GM21786 (cell line): ENCODE measurements at regions not wholly inside any gene's neighbourhood (a gene's known extent, or its start where the extent isn't known, plus 50 kb on each side); places are given as distances from the start of the nearest gene placed in this dataset.

ENCODE experiments used
- ATAC-seq: cut with Tn5 transposase; IDR thresholded peaks from one replicate; pipeline ENCODE4 v1.9.1; 2021; ENCODE audit not compliant: unreplicated experiment

GRCh38 chr12:92583910-92584309, 118.9 kb upstream of the PLEKHG7 start:
- no peak for ATAC-seq

DNA sequence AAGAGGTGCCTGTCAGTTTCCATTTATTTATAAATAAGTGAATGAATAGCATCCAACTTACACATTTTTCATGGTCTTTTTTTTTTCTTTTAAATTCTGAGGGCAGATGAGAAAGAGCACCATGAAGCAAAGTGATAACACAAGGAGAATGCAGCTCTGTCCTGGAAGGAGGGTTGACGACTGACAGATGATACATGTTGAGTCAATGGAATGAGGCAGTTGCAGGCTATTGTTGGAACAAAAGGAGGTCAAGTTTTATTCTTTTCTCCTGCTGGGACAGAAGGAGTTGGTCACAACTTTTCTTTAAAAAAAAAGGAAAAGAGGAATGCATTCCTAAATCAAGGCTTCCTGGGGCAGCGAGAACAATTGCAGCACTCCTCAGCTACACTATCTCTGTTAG, 119.9 kb upstream of the PLEKHG7 start:
- no peak for ATAC-seq

DNA sequence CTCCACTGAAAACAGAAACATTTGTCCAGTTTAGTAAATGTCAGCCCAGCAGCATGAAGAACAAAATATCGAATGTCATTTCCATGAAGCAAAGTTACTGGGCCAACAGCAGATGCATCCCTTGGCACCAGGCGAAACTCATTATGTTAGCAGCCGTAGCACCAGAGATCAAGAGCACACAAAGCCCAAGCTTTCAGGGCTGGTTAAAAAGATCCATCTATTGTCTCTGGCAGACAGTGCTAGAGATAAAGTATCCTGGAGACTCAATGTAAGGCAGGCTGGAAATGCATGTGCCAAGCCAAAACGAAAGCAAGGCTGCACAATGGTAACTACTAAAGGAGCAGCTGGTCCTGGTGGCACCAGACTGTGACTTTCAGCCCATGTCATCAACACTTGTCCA, 120.3 kb upstream of the PLEKHG7 start:
- no peak for ATAC-seq

- no peak for ATAC-seq
These were observed 121.2 kb upstream of the PLEKHG7 start for GRCh38 chr12:92581604-92582003.

GRCh38 chr12:92574911-92575570, 127.7 kb upstream of the PLEKHG7 start:
- ATAC-seq = no peak

DNA sequence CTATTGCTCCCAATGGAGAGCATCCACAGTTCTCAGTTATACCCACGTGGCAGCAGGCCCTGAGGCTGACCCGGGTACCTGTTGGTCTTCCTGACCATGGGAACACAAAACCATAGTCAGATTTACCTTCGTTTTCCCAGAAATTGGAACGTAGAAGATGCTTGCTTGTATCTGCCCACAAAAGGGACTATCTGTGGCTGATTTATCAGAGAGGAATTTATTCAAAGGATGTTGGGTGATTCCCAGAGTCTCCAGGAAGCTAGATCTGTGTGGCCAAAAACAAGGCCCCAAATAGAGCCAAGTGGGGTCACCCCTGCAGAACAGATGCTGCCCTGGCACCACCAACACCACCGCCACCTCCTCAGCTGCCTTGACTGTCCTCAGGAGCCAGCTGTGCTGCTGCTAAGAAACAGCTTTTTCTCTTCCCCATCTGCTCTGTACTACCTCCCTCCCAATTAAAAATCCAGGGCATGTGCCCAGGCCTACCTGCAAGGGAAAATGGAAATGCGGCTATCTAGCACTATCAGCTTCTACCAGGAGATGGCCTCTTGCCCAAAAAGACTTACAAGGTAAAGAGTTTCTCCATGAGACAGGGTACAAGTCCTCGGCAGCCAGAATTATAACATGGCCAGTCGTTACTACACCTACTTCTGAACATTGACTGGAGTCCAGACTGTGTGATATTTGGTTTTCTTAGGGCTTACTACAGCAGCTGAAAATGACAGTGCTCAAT, 128.6 kb upstream of the PLEKHG7 start:
- ATAC-seq = no peak

DNA sequence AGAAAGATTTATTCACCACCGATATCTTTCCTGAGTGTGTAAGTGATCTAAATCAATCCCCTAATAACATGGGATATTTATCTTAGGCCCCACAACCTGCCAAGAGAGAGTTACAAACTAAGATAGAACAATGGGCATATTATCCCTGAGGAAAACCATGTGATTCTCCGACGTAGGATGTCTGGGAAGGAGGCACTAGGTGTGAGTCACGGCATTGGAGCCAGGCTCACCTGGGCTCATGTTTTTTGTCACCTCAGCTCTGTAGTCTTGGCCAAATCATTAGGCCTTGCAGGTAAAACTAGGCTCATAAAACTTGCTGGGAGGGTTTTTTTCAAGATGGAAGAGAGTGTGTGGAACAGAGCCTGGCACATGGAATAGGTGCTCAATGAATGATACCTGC, 129.7 kb upstream of the PLEKHG7 start:
- no peak for ATAC-seq

GRCh38 chr12:92571844-92572543, 130.8 kb upstream of the PLEKHG7 start:
- ATAC-seq = no peak

GRCh38 chr12:92571169-92571568, 131.6 kb upstream of the PLEKHG7 start:
- no peak for ATAC-seq

DNA sequence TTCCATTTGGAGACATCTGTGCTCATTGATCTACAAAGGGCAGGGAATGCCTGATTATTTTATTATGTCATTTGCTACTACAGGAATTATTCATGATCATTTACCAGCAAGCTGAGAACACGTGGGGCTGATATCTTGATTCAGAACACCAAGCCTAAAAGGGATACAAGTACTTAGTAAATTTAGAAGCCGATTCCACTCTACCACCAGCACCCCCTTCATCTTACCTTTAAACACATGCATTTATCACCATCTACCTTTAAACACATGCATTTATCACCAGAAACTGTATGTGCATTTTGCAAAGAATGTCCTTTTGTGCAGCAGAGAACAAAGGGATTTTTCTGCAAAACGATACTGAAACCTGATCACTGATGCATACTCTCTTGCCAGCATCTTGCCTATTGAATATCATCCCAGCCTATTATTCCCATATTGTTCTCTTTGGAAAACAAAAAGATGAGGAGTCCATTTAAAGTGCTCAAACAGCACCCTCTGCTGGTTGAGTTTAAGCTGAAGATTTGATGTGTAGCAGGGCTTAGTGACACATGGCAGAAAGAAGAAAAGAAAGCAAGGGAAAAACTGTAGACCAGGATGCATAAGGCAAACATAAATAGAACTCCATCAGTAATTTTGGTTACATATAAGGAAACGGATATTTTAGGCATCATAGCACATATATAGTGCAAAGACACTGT, 132.6 kb upstream of the PLEKHG7 start:
- ATAC-seq = peak; percentile 90

DNA sequence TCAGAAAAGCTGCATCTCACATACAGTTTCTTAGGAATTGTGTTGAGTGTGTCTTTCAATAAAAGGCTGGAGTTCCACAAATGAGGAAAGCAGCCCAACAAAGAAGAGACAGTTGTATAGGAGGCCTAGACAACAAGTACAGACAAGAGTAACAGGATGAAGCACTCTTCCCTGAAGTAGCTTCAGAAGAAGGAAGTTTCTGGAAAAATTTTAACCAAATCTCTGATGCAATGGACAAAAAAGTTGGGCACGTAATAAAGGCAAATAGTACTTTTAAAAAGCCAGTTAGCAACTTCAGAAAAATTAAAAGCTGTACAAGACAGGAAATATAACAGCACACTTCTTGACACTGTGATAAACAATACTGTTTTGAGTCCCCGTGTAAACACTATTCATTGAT, 134.1 kb upstream of the PLEKHG7 start:
- no peak for ATAC-seq

DNA sequence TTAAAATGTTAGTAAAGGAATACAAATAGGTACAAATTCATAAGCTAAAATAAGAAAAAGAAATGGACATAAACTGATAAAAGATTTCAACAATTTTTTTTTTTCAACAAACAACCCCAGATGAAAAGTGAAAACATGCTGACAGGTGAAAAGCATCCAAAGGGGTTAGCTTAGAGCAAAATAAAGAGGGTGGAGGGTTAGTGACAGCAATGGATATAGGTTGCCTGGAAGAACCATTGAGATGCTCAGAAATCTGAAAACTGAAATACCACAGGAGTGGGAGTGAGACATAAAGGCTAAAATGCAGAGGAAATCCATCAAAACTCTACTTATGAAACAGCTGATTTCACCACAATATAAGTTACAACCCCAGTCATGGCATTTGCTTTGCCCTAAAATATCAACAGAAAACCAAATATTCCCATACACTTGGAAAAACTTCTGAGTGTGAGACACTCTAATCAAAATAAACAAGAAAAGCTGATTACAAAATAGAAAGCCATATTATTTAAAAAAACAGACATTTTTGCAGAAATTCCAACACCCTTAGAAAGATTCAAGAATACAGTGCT, 136.3 kb upstream of the PLEKHG7 start:
- no peak for ATAC-seq

DNA sequence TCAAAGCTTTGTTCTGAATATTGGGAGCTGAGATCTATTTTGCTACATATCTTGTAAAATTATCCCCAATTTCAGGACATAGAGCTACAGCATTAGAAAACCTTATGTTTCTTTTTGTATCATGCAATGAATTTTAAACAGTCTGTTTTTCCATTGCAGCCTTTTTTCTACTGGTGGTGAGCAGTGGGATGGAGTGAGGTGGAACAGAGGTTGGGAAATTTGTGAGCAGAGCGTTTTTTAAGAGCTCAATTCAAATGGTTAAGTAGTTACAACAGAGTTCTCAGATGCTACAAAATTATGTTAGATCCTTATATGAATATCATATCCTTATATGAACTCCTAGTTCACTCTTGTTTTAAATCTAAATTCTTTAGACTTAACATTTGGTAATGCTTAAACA, 139.0 kb upstream of the PLEKHG7 start:
- ATAC-seq = no peak

DNA sequence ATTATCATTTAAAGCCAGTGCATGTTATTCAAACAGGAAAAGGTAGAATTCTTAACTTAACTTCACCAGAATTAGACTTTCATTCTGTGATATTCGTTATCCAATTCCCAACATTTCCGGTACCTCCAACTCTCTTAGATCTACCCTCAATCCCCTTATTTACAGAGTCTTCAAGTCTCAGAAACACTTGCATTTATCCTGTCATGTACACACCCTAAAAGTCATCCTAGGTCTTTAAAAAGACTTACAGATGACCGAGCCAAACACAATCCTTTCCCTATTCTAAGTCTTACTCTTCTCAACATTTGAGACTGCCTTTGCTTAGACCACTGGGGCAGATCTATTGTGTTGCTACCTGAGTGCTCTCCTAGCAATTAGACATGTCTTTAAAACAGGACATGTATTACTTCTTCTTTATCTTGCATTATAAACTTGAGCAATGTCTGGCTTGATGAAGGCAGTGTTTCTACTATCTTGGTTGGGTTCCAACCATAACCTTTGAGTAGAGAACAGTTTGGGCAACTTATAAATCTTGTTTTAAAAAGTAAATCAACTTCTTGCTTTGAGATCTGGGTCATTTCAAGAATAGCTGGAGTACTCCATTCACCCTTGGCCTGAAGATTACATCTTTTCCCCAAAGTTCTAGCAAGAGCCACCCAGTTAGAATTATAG, 140.6 kb upstream of the PLEKHG7 start:
- no peak for ATAC-seq

- ATAC-seq = peak; percentile 33
These were observed 141.3 kb upstream of the PLEKHG7 start for GRCh38 chr12:92561543-92561899.

DNA sequence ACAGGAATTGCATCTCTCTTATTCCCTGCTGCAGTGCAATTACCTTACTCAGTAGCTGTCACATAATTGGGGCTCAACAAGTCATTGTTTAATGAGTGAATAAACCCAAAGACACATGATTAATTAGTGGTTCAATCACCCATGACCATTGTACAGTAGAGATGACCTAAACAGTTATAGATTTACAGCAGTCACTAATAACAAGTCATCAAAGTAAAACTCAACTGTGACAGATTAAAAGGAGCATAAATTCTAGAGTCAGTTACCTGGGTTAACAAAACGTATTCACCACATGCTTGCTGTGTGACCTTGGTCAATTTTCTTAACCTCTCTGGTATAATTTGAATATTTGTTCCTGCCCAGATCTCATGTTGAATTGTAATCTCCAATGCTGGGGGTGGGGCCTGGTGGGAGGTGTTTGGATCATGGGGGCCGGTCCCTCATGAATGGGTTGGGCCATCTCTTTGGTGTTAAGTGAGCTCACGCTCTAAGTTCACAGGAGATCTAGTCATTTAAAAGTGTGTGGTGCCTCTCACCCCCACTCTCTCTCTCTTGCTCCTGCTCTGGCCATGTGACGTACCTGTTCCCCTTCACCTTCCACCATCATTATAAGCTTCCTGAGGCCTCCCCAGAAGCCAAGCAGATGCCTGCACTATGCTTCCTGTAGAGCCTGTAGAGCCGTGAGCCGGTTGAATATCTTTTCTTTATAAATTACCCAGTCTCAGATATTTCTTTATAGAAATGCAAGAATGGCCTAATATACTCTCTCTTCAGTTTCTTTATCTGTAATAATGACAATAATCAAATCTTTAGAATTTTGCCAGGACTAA, 141.9 kb upstream of the PLEKHG7 start:
- ATAC-seq = no peak

DNA sequence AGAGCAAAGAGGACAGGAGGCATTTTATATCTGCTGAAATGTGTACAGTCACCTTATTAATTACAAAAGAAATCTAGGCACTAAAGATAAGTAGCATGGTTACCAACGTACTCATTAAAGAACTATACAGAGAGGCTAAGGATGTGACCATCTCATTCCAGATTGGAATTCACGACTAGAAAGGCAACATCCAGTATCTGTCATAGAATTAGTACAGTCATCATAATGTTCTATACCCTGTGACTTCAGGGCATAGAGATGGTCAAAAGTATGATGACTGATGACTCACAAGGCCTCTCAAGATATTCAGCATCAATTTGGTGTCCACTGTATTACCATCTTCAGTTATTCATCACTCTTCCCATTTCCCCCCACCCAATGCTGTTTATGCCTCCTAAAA, 144.0 kb upstream of the PLEKHG7 start:
- no peak for ATAC-seq

DNA sequence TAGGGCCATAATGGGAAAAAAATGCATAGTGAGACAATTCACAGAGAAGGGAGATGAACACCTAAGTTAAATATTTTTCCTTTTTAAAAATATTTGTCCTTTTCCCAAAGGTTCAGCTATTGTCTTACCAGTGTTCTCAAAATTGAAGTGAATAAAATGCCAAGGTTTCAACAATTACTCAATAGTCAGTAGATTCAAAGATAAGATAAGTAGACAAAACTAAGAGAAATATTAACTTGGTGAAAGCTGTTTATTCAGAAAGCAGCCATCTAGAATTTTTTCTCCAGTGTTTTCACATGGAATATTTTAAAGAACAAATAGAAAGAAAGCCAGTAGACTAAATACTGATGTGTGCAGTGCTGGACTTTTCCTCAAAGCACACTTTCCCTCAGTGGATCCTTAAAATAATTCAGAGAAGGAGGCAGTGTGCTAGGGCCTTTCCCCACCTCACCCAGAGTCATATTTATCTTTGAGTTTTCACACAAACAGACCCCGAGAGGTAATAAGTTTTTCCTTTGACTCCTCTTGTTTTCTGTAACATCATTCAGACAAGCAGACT, 144.5 kb upstream of the PLEKHG7 start:
- ATAC-seq = no peak

- ATAC-seq = no peak
These were observed 145.4 kb upstream of the PLEKHG7 start for GRCh38 chr12:92557422-92557724.
